ENCODE measurements at regions not wholly inside any gene's neighbourhood (a gene's known extent, or its start where the extent isn't known, plus 50 kb on each side); places are given as distances from the start of the nearest gene placed in this dataset.

DNA sequence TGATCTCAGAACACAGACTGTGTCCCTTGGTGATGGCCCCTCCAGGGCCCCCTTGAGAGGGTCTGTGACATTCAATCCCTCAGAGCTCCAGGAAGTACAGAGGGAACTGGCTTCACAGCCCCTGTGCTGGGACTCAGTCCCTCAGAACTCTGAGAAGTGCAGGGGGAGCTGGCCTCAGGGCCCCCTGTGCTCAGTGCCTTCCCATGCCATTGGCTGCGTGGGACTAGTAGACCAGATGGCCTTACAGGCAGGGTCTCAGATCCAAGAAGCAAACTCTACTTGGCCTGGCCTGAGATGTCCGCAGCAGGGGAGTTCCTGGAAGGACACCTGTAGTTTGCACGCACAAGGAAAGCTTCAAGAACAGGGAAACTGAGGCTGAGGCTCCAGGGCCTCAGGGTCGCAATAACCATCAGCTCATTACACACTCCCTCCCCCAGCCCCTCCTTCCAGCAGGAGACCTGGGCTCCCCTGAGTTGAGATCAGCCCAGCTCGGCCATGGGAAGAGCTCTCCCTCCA is 138.4 kb downstream of the BRD1 start:
- no TSS peak for BruUV-seq (replicated peaks)
- H3K36me3 ChIP-seq (ENCODE audit: control insufficient read depth in 1 of 2, insufficient read depth in 2 of 2, low read length in 2 of 2): no peaks in the 10 kb centered on the region
- intact Hi-C loops (cut with micrococcal nuclease): no loop called here
- no peaks in the 10 kb centered on the region for H3K9me3 ChIP-seq (ENCODE audit: control insufficient read depth in 1 of 2, insufficient read depth in 1 of 2, low read depth in 1 of 2, low read length in 2 of 2)
- no peaks in the 10 kb centered on the region for H4K20me1 ChIP-seq (ENCODE audit: insufficient read depth)
- POLR2A ChIA-PET: no interaction called here
- H3K9me2 ChIP-seq (ENCODE audit: insufficient read depth): no peaks in the 10 kb centered on the region
- no peak overlapping the region for H3K4me3 ChIP-seq (replicated peaks in 1 of 2; ENCODE audit: low read depth in 1 of 2, low read length in 2 of 2)
- H3K27ac ChIP-seq (ENCODE audit: low read depth, low read length): no peak overlapping the region
- H3K4me1 ChIP-seq (ENCODE audit: control insufficient read depth in 1 of 2, insufficient read depth in 2 of 2, low read length in 2 of 2): no peaks in the 10 kb centered on the region
- no peaks in the 10 kb centered on the region for H3K79me2 ChIP-seq (ENCODE audit: insufficient read depth, low read length)
- no peak overlapping the region for H3K4me2 ChIP-seq (ENCODE audit: low read length)
- H3K9ac ChIP-seq (ENCODE audit: low read length): no peak overlapping the region
- peaks cover 54% of the 10 kb centered on the region for H3K27me3 ChIP-seq (ENCODE audit: insufficient read depth, low read length)
- RAD21 ChIA-PET (ENCODE audit: low non-redundant PET in 1 of 2, low total read pairs in 2 of 2, uncharacterized antibody in 2 of 2, unreplicated experiment in 2 of 2): no interaction called here
- TF ChIP-seq CTCF (IDR thresholded peaks at IDR 0.05 in 2 of 3, conservative IDR thresholded peaks at IDR 0.05 in 1 of 3; ENCODE audit: borderline replicate concordance in 1 of 3, insufficient read depth in 1 of 3, low read depth in 2 of 3, low read length in 2 of 3): no peak
- TF ChIP-seq CEBPB (IDR thresholded peaks at IDR 0.05; ENCODE audit: low read depth): no peak
- TF ChIP-seq REST (IDR thresholded peaks at IDR 0.05; ENCODE audit: low read depth): no peak
- TF ChIP-seq SP1 (IDR thresholded peaks at IDR 0.05; ENCODE audit: low read depth): no peak
- no peak for TF ChIP-seq ZFX (IDR thresholded peaks at IDR 0.05)
- no peak for TF ChIP-seq EZH2phosphoT487 (IDR thresholded peaks at IDR 0.05; ENCODE audit: borderline replicate concordance)
- TF ChIP-seq YY1 (IDR thresholded peaks at IDR 0.05; ENCODE audit: extremely low read depth, insufficient replicate concordance, low read depth, low read length): no peak
- TF ChIP-seq SRF (IDR thresholded peaks at IDR 0.05; ENCODE audit: low read depth): no peak
- TF ChIP-seq ZNF274 (IDR thresholded peaks at IDR 0.05; ENCODE audit: low read depth, low read length): no peak
- TF ChIP-seq, protein P1, sequence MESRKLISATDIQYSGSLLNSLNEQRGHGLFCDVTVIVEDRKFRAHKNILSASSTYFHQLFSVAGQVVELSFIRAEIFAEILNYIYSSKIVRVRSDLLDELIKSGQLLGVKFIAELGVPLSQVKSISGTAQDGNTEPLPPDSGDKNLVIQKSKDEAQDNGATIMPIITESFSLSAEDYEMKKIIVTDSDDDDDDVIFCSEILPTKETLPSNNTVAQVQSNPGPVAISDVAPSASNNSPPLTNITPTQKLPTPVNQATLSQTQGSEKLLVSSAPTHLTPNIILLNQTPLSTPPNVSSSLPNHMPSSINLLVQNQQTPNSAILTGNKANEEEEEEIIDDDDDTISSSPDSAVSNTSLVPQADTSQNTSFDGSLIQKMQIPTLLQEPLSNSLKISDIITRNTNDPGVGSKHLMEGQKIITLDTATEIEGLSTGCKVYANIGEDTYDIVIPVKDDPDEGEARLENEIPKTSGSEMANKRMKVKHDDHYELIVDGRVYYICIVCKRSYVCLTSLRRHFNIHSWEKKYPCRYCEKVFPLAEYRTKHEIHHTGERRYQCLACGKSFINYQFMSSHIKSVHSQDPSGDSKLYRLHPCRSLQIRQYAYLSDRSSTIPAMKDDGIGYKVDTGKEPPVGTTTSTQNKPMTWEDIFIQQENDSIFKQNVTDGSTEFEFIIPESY (IDR thresholded peaks at IDR 0.05; ENCODE audit: extremely low read depth, insufficient replicate concordance, low read length): no peak
- TF ChIP-seq, protein P2, sequence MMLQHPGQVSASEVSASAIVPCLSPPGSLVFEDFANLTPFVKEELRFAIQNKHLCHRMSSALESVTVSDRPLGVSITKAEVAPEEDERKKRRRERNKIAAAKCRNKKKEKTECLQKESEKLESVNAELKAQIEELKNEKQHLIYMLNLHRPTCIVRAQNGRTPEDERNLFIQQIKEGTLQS (IDR thresholded peaks at IDR 0.05): no peak
- TF ChIP-seq CBX3 (IDR thresholded peaks at IDR 0.05; ENCODE audit: low read depth): no peak
- no peak for TF ChIP-seq JUND (IDR thresholded peaks at IDR 0.05)
- TF ChIP-seq EGR1 (IDR thresholded peaks at IDR 0.05; ENCODE audit: low read depth): no peak
- no peak for TF ChIP-seq TCF7L2 (IDR thresholded peaks at IDR 0.05; ENCODE audit: borderline replicate concordance, extremely low read depth, insufficient read depth, insufficient read length)
- no peak for TF ChIP-seq POLR2A (IDR thresholded peaks at IDR 0.05; ENCODE audit: borderline replicate concordance, extremely low read depth, insufficient read depth, insufficient read length)
- TF ChIP-seq ELF1 (IDR thresholded peaks at IDR 0.05; ENCODE audit: borderline replicate concordance, low read depth): no peak
- ATAC-seq (no peak), DNase-seq (ENCODE audit: low read depth, low spot score) (no peak)
- H2AFZ ChIP-seq (ENCODE audit: low read depth, low read length, poor library complexity, severe bottlenecking): no peak overlapping the region
- CTCF ChIA-PET: no interaction called here
